K562 (cell line): ENCODE measurements at regions not wholly inside any gene's neighbourhood (a gene's known extent, or its start where the extent isn't known, plus 50 kb on each side); places are given as distances from the start of the nearest gene placed in this dataset.

Experiments used
- ATAC-seq: fragments of 200-7000 bp; cut with Tn5 transposase; 3 replicates; pipeline ENCODE4 v1.9.1; 2020; ENCODE audit warnings: moderate library complexity
- BruUV-seq: library from RNA; stranded (reverse); fragments of 400-500 nt; replicated peaks from 2 replicates; lab custom pipeline; 2021; lab: Mats Ljungman, UMichigan
- CTCF ChIA-PET: fragments of 300-600 bp; formaldehyde crosslinking; extraction: SDS; loops from one replicate; lab custom pipeline; 2021; ENCODE audit warnings: low intra/inter-chr PET ratio; lab: Yijun Ruan, JAX
- POLR2A ChIA-PET: fragments of 300-600, 350-650 bp; sonication (Branson Sonifier 250); formaldehyde crosslinking; extraction: SDS; loops from one replicate; lab custom pipeline; 2021; ENCODE audit warnings: antibody characterized with exemption, inconsistent platforms; lab: Yijun Ruan, JAX
- DNase-seq, 4 experiments: peaks; one replicate each; pipeline versions ENCODE4 v3.0.0 to v3.0.0-alpha.2; 2011 to 2018; ENCODE audit warnings: low spot score in 3 of 4, mixed read lengths in 3 of 4; ENCODE audit errors: extremely low read depth in 1 of 4
- FAIRE-seq: peaks from 2 replicates; lab custom pipeline; 2011; peaks lifted over from hg19 to GRCh38; lab: Jason Lieb, UNC
- H2AFZ ChIP-seq: 2 replicates; pipeline ENCODE4 v1.6.0; 2011; ENCODE audit warnings: low read depth, low read length, control low read depth, inconsistent platforms
- H3K27ac ChIP-seq: fragments of 200-600 bp; 3 replicates; pipeline ENCODE4 v1.8.0; 2011; ENCODE audit warnings: low read depth, mild to moderate bottlenecking, control low read depth, inconsistent platforms, low read length, moderate library complexity, mixed read lengths; ENCODE audit errors: extremely low read depth
- H3K27me3 ChIP-seq, 2 experiments: fragments of 300-600 bp in 1 of 2; 2 replicates in 1 of 2; 3 replicates in 1 of 2; pipeline versions ENCODE4 v1.6.0 to v1.8.0; 2011; ENCODE audit warnings: inconsistent platforms in 2 of 2, low read length in 2 of 2, mild to moderate bottlenecking in 1 of 2, mixed read lengths in 1 of 2, moderate library complexity in 1 of 2; ENCODE audit not compliant: control insufficient read depth in 2 of 2, insufficient read depth in 2 of 2
- H3K36me3 ChIP-seq: fragments of 300-600 bp; 3 replicates; pipeline ENCODE4 v1.8.0; 2011; ENCODE audit warnings: mild to moderate bottlenecking, low read length, inconsistent platforms; ENCODE audit not compliant: control insufficient read depth, insufficient read depth
- H3K4me1 ChIP-seq, 2 experiments: fragments of 200-600 bp in 1 of 2; replicated peaks in 1 of 2; 2 replicates in 1 of 2; 3 replicates in 1 of 2; pipeline versions ENCODE4 v1.5.1 to v1.8.0; 2011; ENCODE audit warnings: inconsistent platforms in 2 of 2, low read length in 2 of 2, mild to moderate bottlenecking in 1 of 2, mixed read lengths in 1 of 2, moderate library complexity in 1 of 2; ENCODE audit not compliant: control insufficient read depth in 2 of 2, insufficient read depth in 2 of 2
- H3K4me2 ChIP-seq: 2 replicates; pipeline ENCODE4 v1.6.1; 2011; ENCODE audit warnings: low read length, control low read depth, inconsistent platforms, mixed read lengths; ENCODE audit not compliant: insufficient read depth
- H3K4me3 ChIP-seq: fragments of 200-600 bp; sonication (generic), shearing (Covaris generic); 2 replicates; pipeline ENCODE4 v1.5.1; 2016; ENCODE audit warnings: control low read depth, inconsistent platforms
- H3K79me2 ChIP-seq: fragments of 200-600 bp; 3 replicates; pipeline ENCODE4 v1.8.0; 2011; ENCODE audit warnings: low read length, inconsistent platforms; ENCODE audit not compliant: control insufficient read depth, insufficient read depth
- H3K9ac ChIP-seq, 2 experiments: 2 replicates each; pipeline versions ENCODE4 v1.6.0 to v1.6.1; 2011; ENCODE audit warnings: low read depth in 2 of 2, low read length in 2 of 2, control low read depth in 1 of 2, inconsistent platforms in 1 of 2, mild to moderate bottlenecking in 1 of 2, mixed read lengths in 1 of 2; ENCODE audit not compliant: insufficient read depth in 1 of 2
- H3K9me1 ChIP-seq: one replicate; pipeline ENCODE4 v1.6.0; 2011; ENCODE audit warnings: inconsistent platforms, mild to moderate bottlenecking, low read length, moderate library complexity; ENCODE audit not compliant: control insufficient read depth, insufficient read depth
- H3K9me3 ChIP-seq: replicated peaks from 2 replicates; pipeline ENCODE4 v1.5.1; 2011; ENCODE audit warnings: low read depth, low read length, inconsistent platforms; ENCODE audit not compliant: control insufficient read depth, insufficient read depth
- H4K20me1 ChIP-seq: replicated peaks from 2 replicates; pipeline ENCODE4 v1.6.1; 2011; ENCODE audit warnings: low read length, inconsistent platforms, mixed read lengths; ENCODE audit not compliant: control insufficient read depth, insufficient read depth
- CREB5 ChIP-seq: fragments of 250-450 bp; sonication (Bioruptor Pico); IDR thresholded peaks from 2 replicates; pipeline ENCODE4 v1.5.0; 2020; ENCODE audit warnings: mild to moderate bottlenecking
- CUX1 ChIP-seq: fragments of 200-800 bp; sonication (Bioruptor generic); IDR thresholded peaks from 2 replicates; pipeline ENCODE4 v1.6.1; 2016; ENCODE audit warnings: missing genetic modification characterization, missing compliant biosample characterization
- GTF3C2 ChIP-seq: IDR thresholded peaks from 3 replicates; pipeline ENCODE4 v1.6.1; 2011; ENCODE audit warnings: borderline replicate concordance, mild to moderate bottlenecking, moderate library complexity; ENCODE audit not compliant: insufficient read length; ENCODE audit errors: extremely low read depth
- HNRNPUL1 ChIP-seq: fragments of 200-400 bp; formaldehyde crosslinking; IDR thresholded peaks from 2 replicates; pipeline ENCODE4 v1.6.1; 2017; ENCODE audit warnings: low read length
- PHTF2 ChIP-seq: fragments of 250-450 bp; sonication (Bioruptor Pico); IDR thresholded peaks from 2 replicates; pipeline ENCODE4 v1.5.0; 2021; ENCODE audit warnings: mild to moderate bottlenecking
- RNF2 ChIP-seq: sonication (generic); IDR thresholded peaks from 2 replicates; pipeline ENCODE4 v1.6.1; 2016
- STAT5A ChIP-seq: IDR thresholded peaks from 2 replicates; pipeline ENCODE4 v1.6.1; 2012; ENCODE audit warnings: low read length, inconsistent platforms, borderline replicate concordance
- U2AF2 ChIP-seq: fragments of 200-400 bp; formaldehyde crosslinking; optimal IDR thresholded peaks from 2 replicates; pipeline ENCODE3; 2017; ENCODE audit warnings: low read depth, mild to moderate bottlenecking, low read length
- ZNF644 ChIP-seq: fragments of 200-800 bp; sonication (Bioruptor generic); IDR thresholded peaks from 2 replicates; pipeline ENCODE4 v1.6.1; 2016; ENCODE audit warnings: low read depth, missing genetic modification characterization, missing compliant biosample characterization
- WGBS: fragments of 100-300 bp; shearing (Covaris generic); methylation state at CpG from one replicate; pipeline ENCODE4 v1.1.6; 2016; ENCODE audit warnings: low coverage, mixed read lengths; ENCODE audit not compliant: insufficient coverage; ENCODE audit errors: missing lambda C conversion rate; 5-methylcytosine and 5-hydroxymethylcytosine counted together
- in situ Hi-C: fragments of 300-500 bp; cut with MboI; formaldehyde crosslinking; loops from 4 replicates; pipeline ENCODE4 v1.15.0; 2018; ENCODE audit warnings: inconsistent platforms, mixed read lengths
- intact Hi-C: fragments of 100-400 bp; cut with micrococcal nuclease; formaldehyde crosslinking; loops from 2 replicates; pipeline ENCODE4 v1.14.2; 2022

- POLR2A ChIA-PET: interaction anchor here (0.7 to 1.3 kb wide), 4 partner anchors 10 to 69 kb away, joined by 3 to 4 read pairs (median 3); no protein-coding TSS in a partner anchor
- ATAC-seq: no peak
- no peaks in the 10 kb centered on the region for H3K4me1 ChIP-seq
- no peaks in the 10 kb centered on the region for H4K20me1 ChIP-seq
- no peaks in the 10 kb centered on the region for H3K9me1 ChIP-seq
- H3K9me3 ChIP-seq: no peaks in the 10 kb centered on the region; the same call in 1 of the 2 replicates
- H3K79me2 ChIP-seq: no peaks in the 10 kb centered on the region
- 0% methylated on average over 13 of the region's 13 CpGs for WGBS
- peaks cover 5 to 36% of the 10 kb centered on the region in 2 experiments; a peak in 3 of 5 replicates for H3K27me3 ChIP-seq
- in situ Hi-C loops (no loop called here), intact Hi-C loops (no loop called here)
- DNase-seq: no peak
- no peak overlapping the region for H3K4me3 ChIP-seq
- no peak for FAIRE-seq
- no peak overlapping the region for H3K4me2 ChIP-seq
- no peak overlapping the region for H2AFZ ChIP-seq
- no peak overlapping the region for H3K27ac ChIP-seq
- H3K36me3 ChIP-seq: no peaks in the 10 kb centered on the region
- no TSS peak for BruUV-seq
- CTCF ChIA-PET: no interaction called here
- no peak overlapping the region for H3K9ac ChIP-seq
- TF ChIP-seq HNRNPUL1 (no peak), ZNF644 (tag) (no peak), PHTF2 (CRISPR knock-in tag) (no peak), RNF2 (no peak), STAT5A (no peak), U2AF2 (no peak), CREB5 (CRISPR knock-in tag) (no peak), GTF3C2 (no peak), CUX1 (CRISPR knock-in tag) (no peak)
Measured at GRCh38 chr2:15825276-15825980, 114.9 kb upstream of the MYCN start.
